Gastrocnemius medialis (tissue), 4 donors: ENCODE measurements at regions not wholly inside any gene's neighbourhood (a gene's known extent, or its start where the extent isn't known, plus 50 kb on each side); places are given as distances from the start of the nearest gene placed in this dataset.

Experiments
- CTCF ChIP-seq, 5 experiments: fragments of 450-650 bp in 3 of 5; fragments of 200-600 bp in 2 of 5; sonication (generic) in 2 of 5; IDR thresholded peaks in 4 of 5; conservative IDR thresholded peaks in 1 of 5; 1 replicate in 4 of 5; 2 replicates in 1 of 5; pipeline ENCODE4 v1.5.1; 2016 to 2019; ENCODE audit warnings: antibody characterized with exemption in 5 of 5, mild to moderate bottlenecking in 3 of 5, moderate library complexity in 3 of 5
- POLR2A ChIP-seq, 2 donors: fragments of 450-650 bp; IDR thresholded peaks; one replicate each; pipeline ENCODE4 v1.6.1; 2017; ENCODE audit warnings: antibody characterized with exemption in 2 of 2, mild to moderate bottlenecking in 2 of 2, moderate library complexity in 2 of 2

GRCh38 chr14:81826081-81826480, 292.4 kb upstream of the SEL1L start:
- no peak for TF ChIP-seq CTCF (IDR thresholded peaks at IDR 0.05 in 4 of 5, conservative IDR thresholded peaks at IDR 0.05 in 1 of 5)
- no peak for TF ChIP-seq POLR2A (IDR thresholded peaks at IDR 0.05)
